A549 (cell line): ENCODE measurements at regions not wholly inside any gene's neighbourhood (a gene's known extent, or its start where the extent isn't known, plus 50 kb on each side); places are given as distances from the start of the nearest gene placed in this dataset.

Experiments used
- CTCF ChIP-seq: fragments of >200 bp; sonication (Bioruptor Twin); formaldehyde crosslinking; IDR thresholded peaks from 3 replicates; pipeline ENCODE4 v1.5.1; 2016
- EP300 ChIP-seq, 2 experiments: fragments of >200 bp; sonication (Bioruptor Twin); formaldehyde crosslinking; IDR thresholded peaks; 2 replicates in 1 of 2; 3 replicates in 1 of 2; pipeline ENCODE4 v1.6.1; 2016 to 2017
- FOXS1 ChIP-seq: fragments of 250-450 bp; sonication (Bioruptor Pico); IDR thresholded peaks from 2 replicates; pipeline ENCODE4 v1.5.0; 2020; ENCODE audit warnings: mild to moderate bottlenecking, moderate library complexity
- GATA3 ChIP-seq: IDR thresholded peaks from 2 replicates; pipeline ENCODE4 v1.6.1; 2012; ENCODE audit warnings: borderline replicate concordance
- MAZ ChIP-seq: fragments of 150-350 bp; IDR thresholded peaks from 2 replicates; pipeline ENCODE4 v1.6.1; 2014; ENCODE audit warnings: antibody characterized with exemption, low read depth, low read length, borderline replicate concordance
- PHF8 ChIP-seq: fragments of 200-600 bp; sonication (generic); IDR thresholded peaks from 2 replicates; pipeline ENCODE4 v1.6.1; 2016; ENCODE audit warnings: low read depth, mild to moderate bottlenecking, antibody characterized with exemption, moderate library complexity, borderline replicate concordance
- POLR2A ChIP-seq: IDR thresholded peaks from 2 replicates; pipeline ENCODE4 v1.6.1; 2012; ENCODE audit warnings: mild to moderate bottlenecking, low read length
- POLR2AphosphoS2 ChIP-seq: conservative IDR thresholded peaks from 2 replicates; pipeline ENCODE4 v1.6.1; 2012; ENCODE audit warnings: low read length, improper control_type of control experiment, inconsistent platforms
- RAD21 ChIP-seq, 2 experiments: fragments of >200 bp in 1 of 2; sonication (Bioruptor Twin) in 1 of 2; formaldehyde crosslinking in 1 of 2; IDR thresholded peaks in 1 of 2; conservative IDR thresholded peaks in 1 of 2; 2 replicates in 1 of 2; 3 replicates in 1 of 2; pipeline ENCODE4 v1.6.1; 2012 to 2018; ENCODE audit warnings: inconsistent platforms in 1 of 2
- RCOR1 ChIP-seq: fragments of 150-350 bp; IDR thresholded peaks from 2 replicates; pipeline ENCODE4 v1.6.1; 2014; ENCODE audit warnings: antibody characterized with exemption, low read length, low read depth
- TF ChIP-seq, protein P1 (sequence below): fragments of 150-350 bp; IDR thresholded peaks from 2 replicates; pipeline ENCODE4 v1.6.1; 2014; ENCODE audit warnings: low read depth, mild to moderate bottlenecking, low read length

DNA sequence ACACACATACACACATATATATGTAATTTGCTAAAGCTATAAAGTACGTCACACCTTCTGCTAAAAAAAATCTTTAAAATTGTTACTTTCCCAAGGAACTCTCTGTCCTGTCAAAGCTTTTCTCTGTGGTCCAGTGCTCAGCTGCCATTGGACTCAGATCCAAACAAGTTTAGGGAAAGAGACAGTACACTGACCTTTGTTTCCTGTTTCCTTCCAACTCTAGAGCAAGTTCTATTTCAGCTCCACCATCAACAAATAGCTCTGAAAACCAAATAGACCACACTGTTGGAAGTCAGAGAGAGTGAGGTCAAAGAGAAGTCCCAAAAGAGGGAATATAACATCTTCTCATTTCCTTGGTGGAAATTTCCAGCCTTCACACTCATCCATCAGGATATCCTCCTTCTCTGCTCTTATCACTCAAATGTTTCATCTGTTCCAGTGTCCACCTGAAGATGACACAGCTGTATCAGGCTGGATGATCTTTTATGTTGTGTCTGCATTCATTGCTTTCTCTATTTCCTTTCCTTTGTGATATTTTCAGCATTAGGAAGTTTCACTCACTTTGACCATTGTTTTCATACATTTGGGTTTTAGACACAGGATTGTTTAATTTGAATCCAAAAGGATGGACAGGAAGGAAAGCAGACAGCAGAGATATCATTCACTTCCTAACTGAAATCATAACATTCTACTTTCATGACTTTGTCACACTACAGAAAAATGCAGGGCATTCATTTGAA, 192.3 kb upstream of the NT5C1B start:
- no peak for TF ChIP-seq FOXS1 (CRISPR knock-in tag)
- TF ChIP-seq, protein P1, sequence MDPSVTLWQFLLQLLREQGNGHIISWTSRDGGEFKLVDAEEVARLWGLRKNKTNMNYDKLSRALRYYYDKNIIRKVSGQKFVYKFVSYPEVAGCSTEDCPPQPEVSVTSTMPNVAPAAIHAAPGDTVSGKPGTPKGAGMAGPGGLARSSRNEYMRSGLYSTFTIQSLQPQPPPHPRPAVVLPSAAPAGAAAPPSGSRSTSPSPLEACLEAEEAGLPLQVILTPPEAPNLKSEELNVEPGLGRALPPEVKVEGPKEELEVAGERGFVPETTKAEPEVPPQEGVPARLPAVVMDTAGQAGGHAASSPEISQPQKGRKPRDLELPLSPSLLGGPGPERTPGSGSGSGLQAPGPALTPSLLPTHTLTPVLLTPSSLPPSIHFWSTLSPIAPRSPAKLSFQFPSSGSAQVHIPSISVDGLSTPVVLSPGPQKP = no peak
- no peak for TF ChIP-seq CTCF
- no peak for TF ChIP-seq EP300 (IDR thresholded peaks at IDR 0.05)
- TF ChIP-seq GATA3 = no peak
- no peak for TF ChIP-seq POLR2AphosphoS2
- TF ChIP-seq RAD21 (conservative IDR thresholded peaks at IDR 0.05 in 1 of 2, IDR thresholded peaks at IDR 0.05 in 1 of 2) = no peak
- TF ChIP-seq RCOR1 = no peak
- no peak for TF ChIP-seq POLR2A
- no peak for TF ChIP-seq PHF8
- no peak for TF ChIP-seq MAZ
